Astrocyte of the spinal cord (primary cell): ENCODE measurements at regions not wholly inside any gene's neighbourhood (a gene's known extent, or its start where the extent isn't known, plus 50 kb on each side); places are given as distances from the start of the nearest gene placed in this dataset.
"Not testable (repeated sequence)": the region's sequence is repeated elsewhere in the genome, so short reads cannot be mapped to it uniquely, and the experiment has no call there.

Experiments used
- DNase-seq: peaks from one replicate; pipeline ENCODE4 v3.0.0; 2011; ENCODE audit warnings: low read depth, low spot score
- H3K4me3 ChIP-seq: 2 replicates; pipeline ENCODE4 v1.5.1; 2011; ENCODE audit warnings: low read depth, mild to moderate bottlenecking, low read length, moderate library complexity
- CTCF ChIP-seq: IDR thresholded peaks from 2 replicates; pipeline ENCODE4 v1.5.1; 2012; ENCODE audit warnings: low read depth, mild to moderate bottlenecking, low read length, inconsistent platforms
- in situ Hi-C: cut with HindIII; loops from 2 replicates; pipeline ENCODE4 v1.10.0; 2017; ENCODE audit warnings: low sequenced_read_pairs

DNA sequence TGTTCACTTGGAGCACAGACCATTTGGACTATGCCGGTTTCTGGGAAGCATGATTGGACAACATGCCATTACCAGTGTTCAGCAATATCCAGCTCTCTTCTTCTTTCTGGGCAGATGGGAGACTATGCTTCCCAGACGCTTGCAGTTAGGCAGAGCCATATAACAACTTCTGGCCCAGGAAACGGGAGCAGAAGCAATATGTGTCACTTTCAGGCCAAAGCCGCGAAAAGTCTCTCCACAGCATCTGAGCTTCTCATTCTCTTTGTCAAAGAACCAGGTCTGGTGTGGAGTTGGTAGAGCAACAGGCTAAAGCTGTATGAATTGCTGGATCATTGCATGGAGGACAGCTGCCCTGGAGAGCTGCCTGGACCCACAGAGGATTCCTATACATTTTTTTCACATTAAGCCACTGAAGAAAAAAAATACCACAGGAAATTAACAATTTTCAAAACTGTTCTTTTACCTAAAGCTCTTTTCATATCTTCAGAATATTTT is 131.4 kb upstream of the FRG1 start:
- DNase-seq = no peak
- in situ Hi-C loops = no loop called here
- TF ChIP-seq CTCF = no peak
- H3K4me3 ChIP-seq = no peak overlapping the region

- no peak for DNase-seq
- TF ChIP-seq CTCF = no peak
- H3K4me3 ChIP-seq = no peak overlapping the region
- in situ Hi-C loops = no loop called here
Observed at GRCh38 chr4:189809839-189810238, 130.8 kb upstream of the FRG1 start.

- in situ Hi-C loops, H3K4me3 ChIP-seq, DNase-seq: not testable (repeated sequence)
Observed at GRCh38 chr4:189810318-189811181, 130.1 kb upstream of the FRG1 start.

- TF ChIP-seq CTCF = no peak
- in situ Hi-C loops = no loop called here
- H3K4me3 ChIP-seq = no peak overlapping the region
- no peak for DNase-seq
Observed at GRCh38 chr4:189815404-189816192, 125.1 kb upstream of the FRG1 start.

DNA sequence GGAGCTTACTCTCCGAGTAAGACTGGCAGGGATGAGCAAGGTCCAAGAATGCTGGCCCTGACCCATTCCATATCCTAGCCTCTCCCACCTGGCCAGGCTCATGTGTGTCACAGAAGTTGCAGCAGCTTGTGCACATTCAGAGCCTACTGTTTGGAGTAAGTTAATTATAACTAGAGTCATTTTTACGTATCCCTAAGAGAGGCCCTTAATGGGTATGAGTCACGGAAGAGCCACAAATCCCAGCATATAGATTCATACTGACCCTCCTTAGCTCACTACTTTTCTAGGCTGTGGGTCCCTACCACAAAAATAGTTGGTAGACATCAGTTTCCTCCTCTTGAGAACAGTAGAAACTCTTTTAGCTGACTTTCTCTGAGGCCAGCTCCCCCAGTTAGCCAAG is 118.3 kb upstream of the FRG1 start:
- in situ Hi-C loops = no loop called here
- no peak overlapping the region for H3K4me3 ChIP-seq
- DNase-seq = no peak
- no peak for TF ChIP-seq CTCF

- in situ Hi-C loops = no loop called here
- DNase-seq = no peak
- no peak for TF ChIP-seq CTCF
- H3K4me3 ChIP-seq = no peak overlapping the region
Observed at GRCh38 chr4:189823591-189823990, 117.1 kb upstream of the FRG1 start.

DNA sequence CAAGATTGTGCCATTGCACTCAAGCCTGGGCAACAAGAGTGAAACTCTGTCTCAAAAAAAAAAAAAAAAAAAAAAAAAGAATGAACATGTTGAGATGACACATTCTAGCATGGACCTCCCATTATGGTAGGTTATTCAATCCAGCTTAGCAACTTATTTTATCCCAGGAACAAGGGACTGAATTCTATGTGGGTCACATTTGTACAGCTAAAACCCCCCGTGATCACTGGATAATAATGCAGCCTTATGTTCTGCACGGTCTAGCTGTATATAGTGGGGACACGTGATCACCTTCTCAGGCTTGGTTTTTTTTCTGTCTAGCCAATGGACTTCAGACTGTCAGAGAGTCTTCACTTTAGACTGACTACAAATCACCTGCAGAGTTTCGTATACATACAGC is 115.2 kb upstream of the FRG1 start:
- no peak for DNase-seq
- in situ Hi-C loops = no loop called here
- no peak overlapping the region for H3K4me3 ChIP-seq
- TF ChIP-seq CTCF = no peak
